BJ (cell line): ENCODE measurements at regions not wholly inside any gene's neighbourhood (a gene's known extent, or its start where the extent isn't known, plus 50 kb on each side); places are given as distances from the start of the nearest gene placed in this dataset.

Source experiments
- CTCF ChIA-PET: fragments of 350-600 bp; formaldehyde crosslinking; extraction: SDS; loops from one replicate; lab custom pipeline; 2021; ENCODE audit warnings: antibody characterized with exemption, inconsistent platforms; lab: Yijun Ruan, JAX
- POLR2A ChIA-PET: fragments of 300-600 bp; sonication (Branson Sonifier 250); formaldehyde crosslinking; extraction: SDS; loops from one replicate; lab custom pipeline; 2021; ENCODE audit warnings: antibody characterized with exemption; lab: Charles Lee
- DNase-seq: peaks from one replicate; pipeline ENCODE4 v3.0.0-alpha.2; 2011; ENCODE audit warnings: low read depth
- H3K27me3 ChIP-seq: 2 replicates; pipeline ENCODE4 v1.6.0; 2011; ENCODE audit warnings: low read length; ENCODE audit not compliant: control insufficient read depth, insufficient read depth
- H3K36me3 ChIP-seq: 2 replicates; pipeline ENCODE4 v1.5.1; 2011; ENCODE audit warnings: low read length; ENCODE audit not compliant: control insufficient read depth, insufficient read depth
- H3K4me3 ChIP-seq: 2 replicates; pipeline ENCODE4 v1.5.1; 2011; ENCODE audit warnings: low read depth, mild to moderate bottlenecking, control low read depth, low read length
- TF ChIP-seq, protein P1 (sequence below): IDR thresholded peaks from 2 replicates; pipeline ENCODE4 v1.5.1; 2011; ENCODE audit warnings: low read depth, mild to moderate bottlenecking, control low read depth, inconsistent platforms, low read length, moderate library complexity; ENCODE audit not compliant: insufficient read depth

DNA sequence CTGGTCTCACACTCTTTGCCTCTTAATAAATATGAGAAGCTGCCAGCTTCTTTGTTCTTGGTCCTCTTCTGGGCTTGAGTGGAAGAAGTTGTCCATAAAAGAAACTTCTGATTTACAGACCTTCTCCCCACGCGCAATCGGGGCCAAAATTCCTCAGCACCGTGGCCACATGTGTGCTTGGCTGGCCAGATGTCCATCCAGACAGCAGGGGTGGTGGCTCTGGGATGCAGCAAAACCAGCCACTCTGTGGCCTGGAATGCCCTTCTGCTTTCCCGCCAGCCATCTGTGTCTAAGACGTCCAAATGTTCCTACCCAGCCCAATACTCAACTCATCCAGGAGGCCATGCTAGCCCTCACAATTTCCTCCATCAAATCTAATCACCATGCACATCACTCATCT is 250.8 kb downstream of the EN1 start:
- no peaks in the 10 kb centered on the region for H3K27me3 ChIP-seq
- TF ChIP-seq, protein P1, sequence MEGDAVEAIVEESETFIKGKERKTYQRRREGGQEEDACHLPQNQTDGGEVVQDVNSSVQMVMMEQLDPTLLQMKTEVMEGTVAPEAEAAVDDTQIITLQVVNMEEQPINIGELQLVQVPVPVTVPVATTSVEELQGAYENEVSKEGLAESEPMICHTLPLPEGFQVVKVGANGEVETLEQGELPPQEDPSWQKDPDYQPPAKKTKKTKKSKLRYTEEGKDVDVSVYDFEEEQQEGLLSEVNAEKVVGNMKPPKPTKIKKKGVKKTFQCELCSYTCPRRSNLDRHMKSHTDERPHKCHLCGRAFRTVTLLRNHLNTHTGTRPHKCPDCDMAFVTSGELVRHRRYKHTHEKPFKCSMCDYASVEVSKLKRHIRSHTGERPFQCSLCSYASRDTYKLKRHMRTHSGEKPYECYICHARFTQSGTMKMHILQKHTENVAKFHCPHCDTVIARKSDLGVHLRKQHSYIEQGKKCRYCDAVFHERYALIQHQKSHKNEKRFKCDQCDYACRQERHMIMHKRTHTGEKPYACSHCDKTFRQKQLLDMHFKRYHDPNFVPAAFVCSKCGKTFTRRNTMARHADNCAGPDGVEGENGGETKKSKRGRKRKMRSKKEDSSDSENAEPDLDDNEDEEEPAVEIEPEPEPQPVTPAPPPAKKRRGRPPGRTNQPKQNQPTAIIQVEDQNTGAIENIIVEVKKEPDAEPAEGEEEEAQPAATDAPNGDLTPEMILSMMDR = no peak
- no peak overlapping the region for H3K4me3 ChIP-seq
- POLR2A ChIA-PET = no interaction called here
- DNase-seq = no peak
- CTCF ChIA-PET = no interaction called here
- no peaks in the 10 kb centered on the region for H3K36me3 ChIP-seq

DNA sequence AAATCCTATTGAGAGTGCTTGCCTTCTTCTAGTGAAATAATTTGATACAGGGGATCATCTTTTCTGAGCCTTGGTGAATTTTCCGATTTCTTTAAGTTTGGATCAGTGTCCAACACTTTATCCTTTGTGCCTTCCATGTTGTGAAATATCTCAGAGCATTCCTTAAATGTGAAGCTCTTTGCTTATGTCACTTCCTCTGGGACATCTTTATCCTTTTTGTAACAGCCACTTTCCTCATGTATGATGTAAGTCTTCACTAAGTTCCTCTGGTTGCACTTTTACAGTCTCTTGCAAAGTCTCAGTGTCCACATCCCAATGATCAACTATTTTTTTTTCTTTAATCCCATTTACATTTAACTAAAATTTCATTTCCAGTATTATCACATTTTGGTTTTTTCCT is 254.2 kb downstream of the EN1 start:
- no peak for DNase-seq
- ChIA-PET CTCF (no interaction called here), POLR2A (no interaction called here)
- Histone ChIP-seq H3K27me3 (no peaks in the 10 kb centered on the region; the same call in 1 of the 2 replicates), H3K4me3 (no peak overlapping the region), H3K36me3 (no peaks in the 10 kb centered on the region)
- TF ChIP-seq, protein P1 = no peak

DNA sequence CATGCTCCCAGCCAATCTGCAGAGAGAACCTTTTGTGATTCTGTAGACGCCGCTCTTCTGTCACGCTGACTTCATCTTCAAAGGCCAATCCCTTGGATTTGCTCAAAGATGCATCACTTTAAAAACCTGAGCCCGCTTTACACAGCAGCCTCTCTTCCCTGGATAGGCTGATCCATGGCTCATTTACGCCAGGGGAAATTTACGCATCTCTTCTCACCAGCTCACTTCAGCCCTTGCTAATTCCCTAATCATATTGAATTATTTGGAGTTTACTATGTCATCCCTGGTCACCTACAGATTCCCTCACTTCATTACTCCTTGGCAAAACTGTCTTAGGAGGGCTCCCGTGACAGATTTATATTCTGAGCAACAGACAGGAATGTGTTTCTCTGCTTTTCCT is 256.2 kb downstream of the EN1 start:
- CTCF ChIA-PET = interaction anchor here (0.9 to 1.4 kb wide), 2 partner anchors 9 to 35 kb away, joined by 3 to 4 read pairs; no protein-coding TSS in a partner anchor
- TF ChIP-seq, protein P1 = no peak

DNA sequence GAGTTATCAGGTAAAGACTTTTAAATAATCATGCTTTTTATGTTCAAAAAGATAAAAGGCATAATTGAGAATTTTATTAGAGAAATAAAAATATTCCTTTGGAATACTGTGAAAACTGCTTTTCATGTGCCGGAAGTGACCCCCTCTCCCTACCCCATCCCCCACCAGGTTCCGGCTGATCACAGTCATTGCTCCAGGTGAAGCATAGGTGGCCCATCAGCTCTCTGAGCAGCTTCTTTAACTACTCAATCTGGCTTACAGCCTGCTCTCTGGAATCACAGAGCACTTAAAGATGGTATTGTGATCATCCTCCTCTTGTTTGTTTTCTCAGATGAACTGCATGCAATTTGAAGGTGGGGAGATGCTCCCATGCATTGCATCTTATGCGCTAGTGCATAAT is 257.7 kb downstream of the EN1 start:
- CTCF ChIA-PET = no interaction called here
- DNase-seq = no peak
- TF ChIP-seq, protein P1 = no peak
- Histone ChIP-seq H3K36me3 (no peaks in the 10 kb centered on the region), H3K4me3 (no peak overlapping the region), H3K27me3 (no peaks in the 10 kb centered on the region; the same call in none of the 2 replicates)
- POLR2A ChIA-PET = no interaction called here

More for the DNA sequence above, 256.2 kb downstream of the EN1 start:
- H3K4me3 ChIP-seq = no peak overlapping the region
- no peaks in the 10 kb centered on the region; the same call in 1 of the 2 replicates for H3K27me3 ChIP-seq
- H3K36me3 ChIP-seq = no peaks in the 10 kb centered on the region
- POLR2A ChIA-PET = no interaction called here
- no peak for DNase-seq

DNA sequence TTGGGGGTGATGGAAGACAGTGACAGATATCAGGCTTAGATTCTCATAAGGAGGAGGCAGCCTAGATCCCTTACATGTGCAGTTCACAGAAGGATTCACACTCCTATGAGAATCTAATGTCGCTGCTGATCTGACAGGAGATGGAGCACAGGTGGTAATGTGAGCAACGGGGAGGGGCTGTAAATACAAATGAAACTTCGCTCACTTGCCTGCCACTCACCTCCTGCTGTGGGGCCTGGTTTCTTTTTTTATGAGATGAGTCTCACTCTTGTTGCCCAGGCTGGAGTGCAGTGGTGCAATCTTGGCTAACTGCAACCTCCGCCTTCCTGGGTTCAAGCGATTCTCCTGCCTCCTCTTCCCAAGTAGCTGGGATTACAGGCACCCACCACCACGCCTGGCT is 258.6 kb downstream of the EN1 start:
- TF ChIP-seq, protein P1 = no peak
- CTCF ChIA-PET = interaction anchor here (1.2 kb wide), 1 partner anchor 10 kb away, joined by 3 read pairs; no protein-coding TSS in a partner anchor

More for the DNA sequence above, 258.6 kb downstream of the EN1 start:
- no peak for DNase-seq
- Histone ChIP-seq H3K36me3 (no peaks in the 10 kb centered on the region), H3K27me3 (no peaks in the 10 kb centered on the region; the same call in none of the 2 replicates), H3K4me3 (no peak overlapping the region)
- POLR2A ChIA-PET = no interaction called here
